ENCODE measurements at regions not wholly inside any gene's neighbourhood (a gene's known extent, or its start where the extent isn't known, plus 50 kb on each side); places are given as distances from the start of the nearest gene placed in this dataset.

- H3K9ac ChIP-seq (replicated peaks; ENCODE audit: extremely low read depth, insufficient read depth, low read length) = no peak overlapping the region
- CTCF ChIA-PET = interaction anchor here (1.6 kb wide), 1 partner anchor 19 kb away, joined by 3 read pairs; no protein-coding TSS in a partner anchor
- TF ChIP-seq FOS (IDR thresholded peaks at IDR 0.05; ENCODE audit: borderline replicate concordance, insufficient read depth, low read length) (no peak), GATA2 (IDR thresholded peaks at IDR 0.05; ENCODE audit: insufficient read depth, insufficient read length, low read depth, low read length) (no peak), POLR2AphosphoS5 (IDR thresholded peaks at IDR 0.05; ENCODE audit: insufficient read depth, low read depth, low read length) (no peak), MAX (IDR thresholded peaks at IDR 0.05; ENCODE audit: insufficient read depth, insufficient read length) (no peak), EZH2 (IDR thresholded peaks at IDR 0.05; ENCODE audit: borderline replicate concordance, low read depth, low read length, severe bottlenecking) (no peak), JUN (IDR thresholded peaks at IDR 0.05; ENCODE audit: borderline replicate concordance, insufficient read depth, insufficient read length, low read depth) (no peak), MYC (IDR thresholded peaks at IDR 0.05; ENCODE audit: low read depth, low read length) (no peak), POLR2A (IDR thresholded peaks at IDR 0.05; ENCODE audit: low read depth, low read length) (no peak)
- TF ChIP-seq, protein P1, sequence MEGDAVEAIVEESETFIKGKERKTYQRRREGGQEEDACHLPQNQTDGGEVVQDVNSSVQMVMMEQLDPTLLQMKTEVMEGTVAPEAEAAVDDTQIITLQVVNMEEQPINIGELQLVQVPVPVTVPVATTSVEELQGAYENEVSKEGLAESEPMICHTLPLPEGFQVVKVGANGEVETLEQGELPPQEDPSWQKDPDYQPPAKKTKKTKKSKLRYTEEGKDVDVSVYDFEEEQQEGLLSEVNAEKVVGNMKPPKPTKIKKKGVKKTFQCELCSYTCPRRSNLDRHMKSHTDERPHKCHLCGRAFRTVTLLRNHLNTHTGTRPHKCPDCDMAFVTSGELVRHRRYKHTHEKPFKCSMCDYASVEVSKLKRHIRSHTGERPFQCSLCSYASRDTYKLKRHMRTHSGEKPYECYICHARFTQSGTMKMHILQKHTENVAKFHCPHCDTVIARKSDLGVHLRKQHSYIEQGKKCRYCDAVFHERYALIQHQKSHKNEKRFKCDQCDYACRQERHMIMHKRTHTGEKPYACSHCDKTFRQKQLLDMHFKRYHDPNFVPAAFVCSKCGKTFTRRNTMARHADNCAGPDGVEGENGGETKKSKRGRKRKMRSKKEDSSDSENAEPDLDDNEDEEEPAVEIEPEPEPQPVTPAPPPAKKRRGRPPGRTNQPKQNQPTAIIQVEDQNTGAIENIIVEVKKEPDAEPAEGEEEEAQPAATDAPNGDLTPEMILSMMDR (IDR thresholded peaks at IDR 0.05; ENCODE audit: extremely low read depth in 1 of 2, insufficient read depth in 1 of 2, low read depth in 1 of 2, low read length in 2 of 2) = no peak
Measured at GRCh38 chr21:27393726-27394125, 426.8 kb upstream of the ADAMTS5 start.

More at GRCh38 chr21:27393726-27394125, 426.8 kb upstream of the ADAMTS5 start:
- POLR2A ChIA-PET = no interaction called here
- H3K27me3 ChIP-seq (ENCODE audit: control insufficient read depth in 2 of 2, insufficient read depth in 2 of 2, low read length in 2 of 2) = no peaks in the 10 kb centered on the region
- no peaks in the 10 kb centered on the region for H3K9me1 ChIP-seq (replicated peaks; ENCODE audit: control insufficient read depth, extremely low read depth, insufficient read depth, low read length)
- intact Hi-C loops (cut with micrococcal nuclease) = no loop called here
- no peaks in the 10 kb centered on the region for H3K4me1 ChIP-seq (ENCODE audit: control insufficient read depth, extremely low read depth, insufficient read depth, low read length)
- DNase-seq (ENCODE audit: low read depth, low spot score) (no peak), FAIRE-seq (no peak)
- no peak overlapping the region for H3K4me3 ChIP-seq (replicated peaks in 1 of 3; ENCODE audit: insufficient read depth in 1 of 3, low read depth in 1 of 3, low read length in 3 of 3)
- no peak overlapping the region for H3K27ac ChIP-seq (ENCODE audit: insufficient read depth, low read depth, low read length)
- dilution Hi-C loops (cut with MboI; ENCODE audit: extremely low pct_ligation_motif_present, low sequenced_read_pairs) = no loop called here
- BruUV-seq (replicated peaks) = no TSS peak
- H4K20me1 ChIP-seq (replicated peaks; ENCODE audit: control insufficient read depth, extremely low read depth, insufficient read depth, low read length) = no peaks in the 10 kb centered on the region
- no peak overlapping the region for H2AFZ ChIP-seq (ENCODE audit: low read depth, low read length)
- no peaks in the 10 kb centered on the region for H3K79me2 ChIP-seq (ENCODE audit: control insufficient read depth, insufficient read depth, low read length)
- no peaks in the 10 kb centered on the region for H3K36me3 ChIP-seq (ENCODE audit: control insufficient read depth in 2 of 2, extremely low read depth in 1 of 2, insufficient read depth in 2 of 2, low read length in 2 of 2)
- H3K9me3 ChIP-seq (replicated peaks; ENCODE audit: control insufficient read depth, insufficient read depth, low read length) = no peaks in the 10 kb centered on the region
- H3K4me2 ChIP-seq (ENCODE audit: insufficient read depth, low read length) = no peak overlapping the region
